Astrocyte of the spinal cord (primary cell): ENCODE measurements at regions not wholly inside any gene's neighbourhood (a gene's known extent, or its start where the extent isn't known, plus 50 kb on each side); places are given as distances from the start of the nearest gene placed in this dataset.

ENCODE experiments used
- DNase-seq: peaks from one replicate; pipeline ENCODE4 v3.0.0; 2011; ENCODE audit warnings: low read depth, low spot score
- H3K4me3 ChIP-seq: 2 replicates; pipeline ENCODE4 v1.5.1; 2011; ENCODE audit warnings: low read depth, mild to moderate bottlenecking, low read length, moderate library complexity
- CTCF ChIP-seq: IDR thresholded peaks from 2 replicates; pipeline ENCODE4 v1.5.1; 2012; ENCODE audit warnings: low read depth, mild to moderate bottlenecking, low read length, inconsistent platforms
- in situ Hi-C: cut with HindIII; loops from 2 replicates; pipeline ENCODE4 v1.10.0; 2017; ENCODE audit warnings: low sequenced_read_pairs

GRCh38 chr13:22000191-22000590 lies 329.3 kb downstream of the FGF9 start:
- no peak for TF ChIP-seq CTCF
- no peak overlapping the region for H3K4me3 ChIP-seq
- in situ Hi-C loops = no loop called here
- DNase-seq = no peak

GRCh38 chr13:22001336-22001735 lies 330.5 kb downstream of the FGF9 start:
- H3K4me3 ChIP-seq = no peak overlapping the region
- no peak for TF ChIP-seq CTCF
- DNase-seq = no peak
- in situ Hi-C loops = no loop called here

GRCh38 chr13:22002893-22003292 lies 332.0 kb downstream of the FGF9 start:
- TF ChIP-seq CTCF = no peak
- in situ Hi-C loops = no loop called here
- H3K4me3 ChIP-seq = no peak overlapping the region

GRCh38 chr13:22009500-22009899 lies 338.6 kb downstream of the FGF9 start:
- no peak overlapping the region for H3K4me3 ChIP-seq
- no peak for DNase-seq
- no peak for TF ChIP-seq CTCF
- in situ Hi-C loops = no loop called here

More at GRCh38 chr13:22002893-22003292, 332.0 kb downstream of the FGF9 start:
- DNase-seq = no peak

- in situ Hi-C loops = no loop called here
Measured at GRCh38 chr13:22009937-22010336, 339.1 kb downstream of the FGF9 start.

GRCh38 chr13:22012686-22013085 lies 341.8 kb downstream of the FGF9 start:
- no peak for TF ChIP-seq CTCF
- in situ Hi-C loops = no loop called here
- H3K4me3 ChIP-seq = no peak overlapping the region
- no peak for DNase-seq

More at GRCh38 chr13:22009937-22010336, 339.1 kb downstream of the FGF9 start:
- TF ChIP-seq CTCF = no peak
- H3K4me3 ChIP-seq = no peak overlapping the region
- no peak for DNase-seq

- H3K4me3 ChIP-seq = no peak overlapping the region
- in situ Hi-C loops = no loop called here
- DNase-seq = no peak
- TF ChIP-seq CTCF = no peak
Measured at GRCh38 chr13:22014469-22014868, 343.6 kb downstream of the FGF9 start.
